ENCODE measurements at regions not wholly inside any gene's neighbourhood (a gene's known extent, or its start where the extent isn't known, plus 50 kb on each side); places are given as distances from the start of the nearest gene placed in this dataset.

DNA sequence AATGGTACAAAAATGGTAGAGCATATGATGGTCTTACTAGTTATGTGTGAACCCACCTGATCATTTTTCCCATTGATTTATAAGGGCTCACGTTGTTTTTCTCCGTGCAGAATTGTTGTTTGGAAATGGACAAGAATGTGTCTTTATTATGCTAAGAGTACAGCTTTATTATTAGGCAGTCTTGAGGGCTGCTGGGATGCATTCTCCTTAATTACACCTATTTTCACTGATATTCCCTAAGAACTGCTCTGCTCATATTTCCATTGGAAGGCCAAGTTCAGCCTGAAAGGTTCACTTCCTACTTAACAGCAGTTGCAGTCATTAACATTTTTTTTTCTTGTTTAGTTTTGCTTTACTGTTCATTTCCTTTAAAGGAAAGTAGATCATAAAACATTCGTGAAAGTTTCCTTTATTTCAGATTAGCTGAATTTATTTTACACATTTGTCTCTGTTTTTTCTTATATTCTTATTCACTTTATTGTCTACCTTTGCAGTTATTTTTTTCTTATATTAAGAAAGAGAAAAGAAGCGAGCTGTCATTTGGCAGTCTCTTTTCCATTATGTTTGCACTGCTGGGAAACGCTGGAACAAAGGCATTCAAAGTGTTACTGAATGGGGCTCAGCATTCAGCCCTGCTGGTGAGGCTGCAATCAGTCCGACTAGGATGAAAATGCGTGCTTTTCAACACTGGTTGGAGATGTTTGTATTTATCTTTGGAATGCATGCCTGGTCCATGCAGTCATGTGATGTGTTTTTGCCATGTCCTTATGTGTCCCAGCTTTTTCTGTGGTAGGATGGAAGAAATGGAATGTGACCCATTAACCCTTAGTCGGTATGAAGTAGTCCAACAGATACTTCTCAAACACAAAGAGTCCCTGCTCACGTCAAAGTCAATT is 602.7 kb upstream of the ZNF608 start:
- TF ChIP-seq, protein P1, sequence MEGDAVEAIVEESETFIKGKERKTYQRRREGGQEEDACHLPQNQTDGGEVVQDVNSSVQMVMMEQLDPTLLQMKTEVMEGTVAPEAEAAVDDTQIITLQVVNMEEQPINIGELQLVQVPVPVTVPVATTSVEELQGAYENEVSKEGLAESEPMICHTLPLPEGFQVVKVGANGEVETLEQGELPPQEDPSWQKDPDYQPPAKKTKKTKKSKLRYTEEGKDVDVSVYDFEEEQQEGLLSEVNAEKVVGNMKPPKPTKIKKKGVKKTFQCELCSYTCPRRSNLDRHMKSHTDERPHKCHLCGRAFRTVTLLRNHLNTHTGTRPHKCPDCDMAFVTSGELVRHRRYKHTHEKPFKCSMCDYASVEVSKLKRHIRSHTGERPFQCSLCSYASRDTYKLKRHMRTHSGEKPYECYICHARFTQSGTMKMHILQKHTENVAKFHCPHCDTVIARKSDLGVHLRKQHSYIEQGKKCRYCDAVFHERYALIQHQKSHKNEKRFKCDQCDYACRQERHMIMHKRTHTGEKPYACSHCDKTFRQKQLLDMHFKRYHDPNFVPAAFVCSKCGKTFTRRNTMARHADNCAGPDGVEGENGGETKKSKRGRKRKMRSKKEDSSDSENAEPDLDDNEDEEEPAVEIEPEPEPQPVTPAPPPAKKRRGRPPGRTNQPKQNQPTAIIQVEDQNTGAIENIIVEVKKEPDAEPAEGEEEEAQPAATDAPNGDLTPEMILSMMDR (IDR thresholded peaks at IDR 0.05) = peak in 1 of 6 experiments; percentile 9
- no peak for TF ChIP-seq POLR2A (IDR thresholded peaks at IDR 0.05)
